Glutamatergic neuron (in vitro differentiated cells): ENCODE measurements at regions not wholly inside any gene's neighbourhood (a gene's known extent, or its start where the extent isn't known, plus 50 kb on each side); places are given as distances from the start of the nearest gene placed in this dataset.

Source experiments
- DNase-seq: peaks from one replicate; pipeline ENCODE4 v3.0.0; 2022
- H3K27ac Mint-ChIP-seq: one replicate; pipeline ENCODE4 v1.8.0; 2020; ENCODE audit warnings: mild to moderate bottlenecking, mixed read lengths, inconsistent platforms; ENCODE audit not compliant: unreplicated experiment
- H3K27me3 Mint-ChIP-seq: one replicate; pipeline ENCODE4 v1.8.0; 2020; ENCODE audit warnings: mild to moderate bottlenecking, moderate library complexity, mixed read lengths, inconsistent platforms; ENCODE audit not compliant: unreplicated experiment
- H3K36me3 Mint-ChIP-seq: one replicate; pipeline ENCODE4 v1.8.0; 2020; ENCODE audit warnings: mild to moderate bottlenecking, mixed read lengths, inconsistent platforms; ENCODE audit not compliant: unreplicated experiment
- H3K4me1 Mint-ChIP-seq: one replicate; pipeline ENCODE4 v1.8.0; 2020; ENCODE audit warnings: mild to moderate bottlenecking, low read depth, mixed read lengths, inconsistent platforms; ENCODE audit not compliant: unreplicated experiment
- H3K4me3 Mint-ChIP-seq: one replicate; pipeline ENCODE4 v1.8.0; 2020; ENCODE audit warnings: mild to moderate bottlenecking, mixed read lengths, inconsistent platforms; ENCODE audit not compliant: unreplicated experiment
- H3K9me3 Mint-ChIP-seq: one replicate; pipeline ENCODE4 v1.8.0; 2020; ENCODE audit warnings: mild to moderate bottlenecking, moderate library complexity, mixed read lengths, inconsistent platforms; ENCODE audit not compliant: unreplicated experiment
- CTCF ChIP-seq: fragments of 200-600 bp; sonication (generic); IDR thresholded peaks from one replicate; pipeline ENCODE4 v1.5.0; 2021; ENCODE audit not compliant: partially characterized antibody, unreplicated experiment

GRCh38 chr10:117929327-117930067 lies 117.2 kb downstream of the RAB11FIP2 start:
- DNase-seq, result no peak
- peaks cover 2% of the 10 kb centered on the region for H3K4me1 Mint-ChIP-seq
- H3K9me3 Mint-ChIP-seq, result no peaks in the 10 kb centered on the region
- no peaks in the 10 kb centered on the region for H3K27me3 Mint-ChIP-seq
- no peak for TF ChIP-seq CTCF
- no peak overlapping the region for H3K4me3 Mint-ChIP-seq
- no peaks in the 10 kb centered on the region for H3K36me3 Mint-ChIP-seq
- no peak overlapping the region for H3K27ac Mint-ChIP-seq

- Mint-ChIP-seq H3K4me3 (no peak overlapping the region), H3K4me1 (peaks cover 2% of the 10 kb centered on the region), H3K36me3 (no peaks in the 10 kb centered on the region), H3K27ac (no peak overlapping the region), H3K27me3 (no peaks in the 10 kb centered on the region), H3K9me3 (no peaks in the 10 kb centered on the region)
- TF ChIP-seq CTCF, result no peak
- DNase-seq, result no peak
Measured at GRCh38 chr10:117931078-117931477, 115.7 kb downstream of the RAB11FIP2 start.

GRCh38 chr10:117933036-117933435 lies 113.7 kb downstream of the RAB11FIP2 start:
- TF ChIP-seq CTCF, result no peak
- H3K36me3 Mint-ChIP-seq, result no peaks in the 10 kb centered on the region
- no peak overlapping the region for H3K4me3 Mint-ChIP-seq
- DNase-seq, result no peak
- H3K27me3 Mint-ChIP-seq, result no peaks in the 10 kb centered on the region
- no peaks in the 10 kb centered on the region for H3K9me3 Mint-ChIP-seq
- H3K27ac Mint-ChIP-seq, result no peak overlapping the region
- peaks cover 2% of the 10 kb centered on the region for H3K4me1 Mint-ChIP-seq

GRCh38 chr10:117934477-117934876 lies 112.3 kb downstream of the RAB11FIP2 start:
- no peak overlapping the region for H3K27ac Mint-ChIP-seq
- DNase-seq, result no peak
- H3K36me3 Mint-ChIP-seq, result no peaks in the 10 kb centered on the region

More at GRCh38 chr10:117934477-117934876, 112.3 kb downstream of the RAB11FIP2 start:
- Mint-ChIP-seq H3K4me3 (no peak overlapping the region), H3K27me3 (no peaks in the 10 kb centered on the region), H3K9me3 (no peaks in the 10 kb centered on the region), H3K4me1 (no peaks in the 10 kb centered on the region)
- TF ChIP-seq CTCF, result no peak
